Uterus (tissue), 2 donors: ENCODE measurements at regions not wholly inside any gene's neighbourhood (a gene's known extent, or its start where the extent isn't known, plus 50 kb on each side); places are given as distances from the start of the nearest gene placed in this dataset.

ENCODE experiments used
- CTCF ChIP-seq, 4 experiments: fragments of 200-600 bp in 2 of 4; fragments of 450-650 bp in 2 of 4; sonication (generic) in 2 of 4; IDR thresholded peaks; one replicate each; pipeline ENCODE4 v1.5.1; 2016 to 2019; ENCODE audit warnings: antibody characterized with exemption in 4 of 4, mild to moderate bottlenecking in 2 of 4, moderate library complexity in 1 of 4
- POLR2A ChIP-seq, 2 donors: fragments of 450-650 bp; IDR thresholded peaks; one replicate each; pipeline ENCODE4 v1.6.1; 2016; ENCODE audit warnings: antibody characterized with exemption in 2 of 2, mild to moderate bottlenecking in 1 of 2, moderate library complexity in 1 of 2

- TF ChIP-seq POLR2A (IDR thresholded peaks at IDR 0.05) (no peak), CTCF (IDR thresholded peaks at IDR 0.05) (no peak)
Observed at GRCh38 chr14:34303811-34304210, 158.2 kb downstream of the SPTSSA start.
